GM12864 (cell line): ENCODE measurements at regions not wholly inside any gene's neighbourhood (a gene's known extent, or its start where the extent isn't known, plus 50 kb on each side); places are given as distances from the start of the nearest gene placed in this dataset.
"Not testable (repeated sequence)": the region's sequence is repeated elsewhere in the genome, so short reads cannot be mapped to it uniquely, and the experiment has no call there.

Experiments
- DNase-seq: peaks from one replicate; pipeline ENCODE4 v3.0.0-alpha.2; 2011; ENCODE audit warnings: low read depth
- H3K4me3 ChIP-seq: 2 replicates; pipeline ENCODE4 v1.5.1; 2011; ENCODE audit warnings: mild to moderate bottlenecking, low read depth, low read length, control low read depth

GRCh38 chr12:8282181-8282580, 54.8 kb upstream of the FAM90A1 start:
- not testable (repeated sequence) for DNase-seq, H3K4me3 ChIP-seq

GRCh38 chr12:8285681-8286080, 58.3 kb upstream of the FAM90A1 start:
- DNase-seq, H3K4me3 ChIP-seq: not testable (repeated sequence)

- not testable (repeated sequence) for H3K4me3 ChIP-seq, DNase-seq
These were observed 64.3 kb upstream of the FAM90A1 start for GRCh38 chr12:8291764-8292163.

- not testable (repeated sequence) for H3K4me3 ChIP-seq, DNase-seq
These were observed 67.2 kb upstream of the FAM90A1 start for GRCh38 chr12:8294662-8295061.

- not testable (repeated sequence) for H3K4me3 ChIP-seq, DNase-seq
These were observed 81.2 kb upstream of the FAM90A1 start for GRCh38 chr12:8308611-8309010.

GRCh38 chr12:8315997-8316396, 88.6 kb upstream of the FAM90A1 start:
- not testable (repeated sequence) for DNase-seq

GRCh38 chr12:8317675-8318074, 90.3 kb upstream of the FAM90A1 start:
- H3K4me3 ChIP-seq, DNase-seq: not testable (repeated sequence)

More at GRCh38 chr12:8315997-8316396, 88.6 kb upstream of the FAM90A1 start:
- not testable (repeated sequence) for H3K4me3 ChIP-seq

- DNase-seq, result not testable (repeated sequence)
These were observed 92.9 kb upstream of the FAM90A1 start for GRCh38 chr12:8320251-8320730.

GRCh38 chr12:8320791-8321370, 93.5 kb upstream of the FAM90A1 start:
- not testable (repeated sequence) for H3K4me3 ChIP-seq, DNase-seq

More at GRCh38 chr12:8320251-8320730, 92.9 kb upstream of the FAM90A1 start:
- H3K4me3 ChIP-seq, result not testable (repeated sequence)

- not testable (repeated sequence) for DNase-seq, H3K4me3 ChIP-seq
These were observed 97.9 kb upstream of the FAM90A1 start for GRCh38 chr12:8325145-8325839.

GRCh38 chr12:8328835-8329234, 101.4 kb upstream of the FAM90A1 start:
- DNase-seq, H3K4me3 ChIP-seq: not testable (repeated sequence)

- not testable (repeated sequence) for DNase-seq, H3K4me3 ChIP-seq
These were observed 105.0 kb upstream of the FAM90A1 start for GRCh38 chr12:8332373-8332772.

- not testable (repeated sequence) for DNase-seq, H3K4me3 ChIP-seq
These were observed 104.7 kb upstream of the CLEC6A start for GRCh38 chr12:8351073-8351472.

- H3K4me3 ChIP-seq, result not testable (repeated sequence)
These were observed 101.0 kb upstream of the CLEC6A start for GRCh38 chr12:8354741-8355140.

GRCh38 chr12:8355531-8355930, 100.2 kb upstream of the CLEC6A start:
- not testable (repeated sequence) for DNase-seq, H3K4me3 ChIP-seq

More at GRCh38 chr12:8354741-8355140, 101.0 kb upstream of the CLEC6A start:
- DNase-seq, result not testable (repeated sequence)
